HG03175 (cell line): ENCODE measurements at regions not wholly inside any gene's neighbourhood (a gene's known extent, or its start where the extent isn't known, plus 50 kb on each side); places are given as distances from the start of the nearest gene placed in this dataset.

Source experiments
- ATAC-seq: cut with Tn5 transposase; IDR thresholded peaks from one replicate; pipeline ENCODE4 v1.9.1; 2021; ENCODE audit warnings: mild to moderate bottlenecking, moderate library complexity; ENCODE audit not compliant: unreplicated experiment

DNA sequence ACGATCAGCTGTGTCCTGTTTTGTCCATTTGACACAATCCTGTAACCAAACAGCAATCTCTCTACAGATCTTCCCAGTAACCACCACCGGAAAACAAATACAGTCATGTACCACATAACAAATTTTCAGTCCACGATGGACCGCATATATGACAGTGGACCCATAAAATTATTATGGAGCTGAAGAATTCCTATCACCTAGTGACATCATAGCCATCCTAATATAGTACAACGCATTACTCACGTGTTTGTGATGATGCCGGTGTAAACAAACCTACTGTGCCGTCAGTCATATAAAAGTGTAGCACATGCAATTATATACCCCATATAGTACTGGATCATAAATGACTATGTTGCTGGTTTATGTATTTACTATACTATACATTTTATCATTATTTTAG lies 133.7 kb upstream of the EDNRA start:
- no peak for ATAC-seq

DNA sequence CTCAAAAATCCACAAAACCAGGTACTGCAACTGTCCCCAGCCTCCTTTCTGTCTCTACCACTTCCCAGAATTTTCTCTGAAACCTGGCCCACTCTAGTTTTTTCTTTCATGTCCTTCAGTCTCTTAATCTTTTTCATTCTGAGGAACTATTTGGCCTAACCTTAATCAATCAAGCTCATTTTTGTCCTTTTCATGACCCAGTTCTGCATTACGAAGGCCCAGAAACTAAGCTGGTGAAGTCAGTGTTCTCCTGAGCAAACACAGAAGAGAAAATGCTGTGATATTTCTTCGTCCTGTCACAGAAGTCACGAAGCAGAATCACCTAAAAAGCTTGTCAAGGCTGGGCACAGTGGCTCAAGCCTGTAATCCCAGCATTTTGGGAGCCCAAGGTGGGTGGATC lies 131.7 kb upstream of the EDNRA start:
- no peak for ATAC-seq

DNA sequence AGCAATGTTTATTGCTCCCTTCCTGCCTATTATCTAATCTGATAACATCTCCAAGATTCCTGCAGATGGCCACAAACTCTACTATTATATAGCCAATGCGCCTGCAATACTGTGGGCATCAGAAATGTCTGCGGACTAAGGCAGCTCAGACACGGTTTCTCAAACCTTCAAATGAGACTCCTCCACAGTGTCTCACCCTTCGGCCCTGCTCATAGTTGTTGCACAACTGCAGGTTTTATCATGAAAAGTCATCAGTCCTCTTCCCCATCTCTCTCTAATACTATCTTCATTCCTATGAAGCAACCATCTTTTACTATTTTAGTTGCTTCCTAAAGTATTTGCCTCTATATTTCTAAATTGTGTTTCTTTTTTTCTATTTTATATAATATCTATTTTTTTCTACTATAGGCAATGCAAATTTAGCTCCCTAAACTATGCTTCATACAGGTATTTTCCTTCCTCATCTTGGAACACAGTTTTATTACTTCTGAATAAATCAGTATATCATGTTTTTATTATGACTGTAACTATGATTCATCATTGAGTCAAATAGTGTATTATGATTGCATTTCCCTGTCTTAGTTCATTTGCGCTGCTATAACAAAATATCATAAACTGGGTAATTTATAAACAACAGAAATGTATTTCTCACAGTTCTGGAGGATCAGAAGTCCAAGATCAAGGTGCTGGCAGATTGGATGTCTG lies 129.7 kb upstream of the EDNRA start:
- no peak for ATAC-seq

DNA sequence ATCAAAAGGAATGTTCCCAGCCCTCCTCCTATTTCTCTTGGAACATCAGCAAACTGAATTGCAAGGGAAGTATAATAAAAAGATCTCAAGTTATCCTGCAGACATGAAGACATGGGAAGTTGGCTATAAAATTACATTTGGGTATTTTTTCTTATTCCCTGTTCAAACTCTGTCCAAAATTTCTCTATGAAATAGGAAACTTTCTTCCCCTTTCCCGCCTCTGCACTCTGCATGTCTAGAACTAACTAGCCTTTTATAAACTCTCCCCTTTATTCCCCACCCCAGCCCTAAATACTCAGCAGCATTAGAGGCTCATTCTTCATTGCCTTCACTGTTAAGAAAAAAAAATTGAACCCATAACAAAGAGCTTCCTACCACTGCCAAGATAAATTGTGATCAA lies 126.7 kb upstream of the EDNRA start:
- no peak for ATAC-seq

DNA sequence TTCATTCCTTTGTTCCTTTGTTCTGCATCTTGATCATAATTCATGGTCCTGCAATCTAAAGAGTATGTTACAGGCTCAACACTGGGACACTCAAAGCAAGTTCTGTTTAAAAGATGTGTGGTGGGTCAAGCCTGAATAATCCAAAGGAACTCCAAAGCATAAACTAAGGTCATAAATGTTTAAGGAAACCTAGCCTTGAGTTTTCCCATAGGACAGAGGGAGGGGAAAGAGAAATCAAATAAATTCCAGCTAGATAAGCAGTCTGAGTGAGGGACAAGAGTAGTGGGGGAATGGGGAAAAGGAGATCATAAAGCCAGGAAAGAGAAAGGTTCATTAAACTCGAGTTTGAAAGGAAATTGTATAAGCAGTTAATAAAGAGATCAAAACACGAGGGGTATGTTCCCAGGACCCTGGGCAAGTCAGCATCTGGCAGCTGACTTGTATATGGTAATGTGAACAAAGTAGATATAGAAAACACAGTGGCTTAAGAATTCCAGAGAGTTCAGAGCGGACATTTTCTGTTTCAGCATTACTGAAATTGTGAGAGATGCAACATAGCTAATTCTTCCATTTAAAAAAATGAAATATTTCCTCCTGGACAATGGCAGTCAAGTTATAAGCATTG lies 125.8 kb upstream of the EDNRA start:
- no peak for ATAC-seq

DNA sequence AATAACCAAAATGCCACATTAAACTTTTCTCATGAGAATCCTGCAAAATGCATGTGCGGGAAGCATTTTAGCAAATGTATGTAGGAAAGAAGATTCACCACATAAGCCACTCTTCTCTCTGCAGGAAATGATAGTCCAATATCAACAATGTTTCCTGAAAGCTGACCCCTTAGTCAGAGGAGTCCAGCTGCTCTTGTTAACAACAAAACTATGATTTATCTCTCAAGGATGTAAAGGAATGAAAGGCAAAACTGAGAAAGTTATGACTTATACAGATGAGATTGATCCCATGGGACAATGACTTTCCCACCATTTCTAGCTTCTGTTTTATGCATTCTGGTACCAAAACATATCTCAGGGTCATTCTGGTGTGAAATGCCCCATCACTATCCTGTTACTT lies 125.0 kb upstream of the EDNRA start:
- no peak for ATAC-seq

DNA sequence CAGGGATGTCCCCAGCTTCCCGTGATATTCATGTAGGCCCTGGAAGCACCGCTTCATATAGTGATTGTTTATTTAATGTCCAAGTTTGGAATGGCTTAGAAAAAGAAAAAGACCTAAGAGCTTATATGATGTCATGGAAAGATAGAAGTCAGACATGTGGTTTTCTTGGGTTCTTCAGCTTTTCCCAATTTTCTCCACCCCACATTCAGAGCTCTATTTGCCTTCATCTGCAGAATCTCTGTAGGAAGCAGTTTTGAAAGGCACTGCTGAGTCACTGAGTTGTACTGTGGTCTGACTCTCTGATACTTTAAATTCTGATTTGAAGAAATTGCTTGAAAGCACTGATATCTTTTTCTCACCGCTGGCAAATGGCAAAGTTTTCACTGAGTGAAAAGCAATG lies 120.6 kb upstream of the EDNRA start:
- no peak for ATAC-seq

DNA sequence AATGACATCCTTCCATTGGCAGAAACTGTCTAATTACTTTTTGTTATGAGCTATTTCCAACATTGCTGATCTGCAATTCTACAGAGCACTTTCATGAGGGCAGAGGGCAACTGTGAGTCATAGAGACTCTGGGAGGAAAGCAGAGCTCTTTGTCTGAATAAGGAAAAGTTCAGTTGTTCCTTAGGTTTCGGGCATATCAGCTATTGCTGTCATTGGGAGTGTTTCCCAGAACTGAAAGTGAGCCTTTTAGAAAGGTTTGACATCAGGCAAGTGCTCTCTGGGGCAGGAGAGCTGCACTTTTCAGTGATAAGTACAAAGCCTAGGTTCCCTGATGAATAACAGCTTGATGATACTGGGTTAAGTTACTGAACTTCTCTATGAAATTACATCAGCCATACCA lies 119.2 kb upstream of the EDNRA start:
- ATAC-seq, result no peak

DNA sequence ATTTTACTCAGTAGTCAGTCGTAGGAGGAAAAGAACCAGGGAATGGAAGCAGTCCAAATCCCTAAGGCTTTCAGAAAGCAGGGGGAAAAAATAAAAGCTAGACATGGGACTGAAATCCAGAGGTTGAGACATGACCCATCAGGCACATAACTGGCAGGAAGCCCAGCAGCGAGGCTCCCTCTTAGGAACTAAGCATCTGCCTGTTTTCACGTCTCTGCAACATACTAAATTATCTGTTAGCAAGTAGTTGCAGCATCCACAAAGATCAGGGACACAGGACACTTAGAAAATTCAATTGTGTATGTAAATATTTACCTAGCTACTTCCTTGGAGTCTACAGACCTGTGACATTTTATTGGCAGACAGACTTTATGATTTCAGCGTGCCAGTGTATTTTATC lies 118.0 kb upstream of the EDNRA start:
- no peak for ATAC-seq

DNA sequence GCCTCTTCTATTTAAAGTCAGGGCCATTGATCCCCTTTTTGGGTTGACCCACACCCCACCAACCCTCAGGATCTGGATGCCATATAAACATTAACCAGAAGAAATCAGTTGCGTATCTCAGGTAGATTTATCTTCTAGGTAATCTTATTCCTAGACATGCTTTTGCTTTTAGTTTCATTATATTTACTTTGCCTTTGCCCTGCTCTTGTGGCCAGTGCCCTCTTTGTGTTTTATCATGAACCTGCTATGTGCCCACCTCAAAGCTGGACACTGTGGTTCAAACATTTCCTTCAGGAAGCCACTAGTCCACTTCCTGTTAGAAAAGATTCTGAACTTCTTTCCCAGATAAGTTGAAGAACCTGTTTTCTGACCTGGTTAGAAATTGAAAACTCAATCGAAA lies 117.4 kb upstream of the EDNRA start:
- ATAC-seq, result no peak

DNA sequence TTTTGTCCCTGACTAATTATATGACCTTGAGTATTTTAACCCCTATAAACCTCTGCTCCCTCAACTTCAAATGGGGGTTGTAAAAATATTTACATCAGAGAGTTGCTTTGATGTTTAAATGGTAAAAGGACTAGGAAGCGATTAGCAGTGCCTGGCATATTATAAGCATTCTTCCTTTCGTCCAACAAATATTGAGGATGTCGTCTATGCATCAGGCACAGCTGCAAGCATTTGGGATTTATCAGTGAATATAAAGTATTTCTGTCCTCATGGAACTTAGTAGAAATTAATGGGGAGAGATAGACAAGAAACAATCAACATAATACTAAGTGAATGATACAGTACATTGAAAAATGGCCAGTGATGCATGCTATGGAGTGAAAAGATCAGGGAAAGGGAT lies 115.5 kb upstream of the EDNRA start:
- no peak for ATAC-seq

DNA sequence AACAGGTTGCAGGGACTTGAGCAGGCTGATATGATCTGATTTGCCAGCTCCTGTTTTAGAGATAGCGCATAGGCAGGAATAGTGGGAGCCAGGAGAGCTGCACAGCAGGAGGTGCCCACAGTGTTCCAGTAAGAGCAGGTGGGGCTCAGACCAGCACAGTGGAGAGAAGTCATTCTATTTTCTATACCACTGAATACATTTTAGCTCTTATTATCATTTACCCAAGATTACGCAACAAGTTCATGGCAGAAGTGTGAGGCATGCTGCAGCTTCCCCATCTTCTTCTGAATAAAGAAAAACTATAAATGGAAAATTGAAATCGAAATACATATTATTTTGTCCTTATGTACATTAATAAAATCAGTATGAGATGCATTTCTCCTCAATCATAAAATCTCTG lies 114.7 kb upstream of the EDNRA start:
- ATAC-seq, result no peak

DNA sequence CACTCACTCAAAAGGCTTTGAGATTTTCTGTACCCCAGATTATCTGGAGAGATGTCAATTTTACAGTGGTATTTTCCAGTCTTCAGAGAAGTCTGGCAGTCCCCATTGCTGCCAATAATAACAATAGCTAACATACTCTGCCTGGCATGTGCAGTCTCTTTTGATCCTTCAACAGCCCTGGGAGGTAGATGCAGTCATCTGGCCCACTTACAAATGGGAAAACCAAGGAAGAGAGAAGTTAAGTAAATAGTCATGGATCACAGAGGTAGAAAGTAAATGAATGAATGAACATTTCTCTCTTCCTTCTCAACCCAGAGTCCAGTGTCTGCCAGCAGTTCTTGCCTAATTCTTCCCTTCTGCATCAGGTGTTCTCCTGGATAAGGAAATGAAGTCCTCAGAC lies 113.0 kb upstream of the EDNRA start:
- no peak for ATAC-seq

DNA sequence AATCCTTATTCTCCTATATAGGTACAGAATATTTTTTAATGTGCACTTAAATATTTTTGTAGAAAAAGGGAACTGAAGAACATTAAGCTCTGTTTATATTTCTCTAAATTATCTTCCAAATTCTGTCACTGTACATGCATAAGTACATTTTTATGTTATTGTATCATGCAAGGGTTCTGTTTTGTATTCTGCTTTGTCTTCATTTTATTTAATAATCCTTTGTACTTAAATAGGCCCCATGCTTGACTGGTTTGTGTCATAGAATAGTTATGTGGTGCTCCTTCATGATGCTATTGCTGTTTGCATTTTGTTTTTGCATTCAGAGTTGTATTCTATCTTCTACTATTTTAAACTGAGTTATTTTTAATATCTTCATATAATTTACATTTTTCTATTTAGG lies 111.9 kb upstream of the EDNRA start:
- ATAC-seq, result no peak

DNA sequence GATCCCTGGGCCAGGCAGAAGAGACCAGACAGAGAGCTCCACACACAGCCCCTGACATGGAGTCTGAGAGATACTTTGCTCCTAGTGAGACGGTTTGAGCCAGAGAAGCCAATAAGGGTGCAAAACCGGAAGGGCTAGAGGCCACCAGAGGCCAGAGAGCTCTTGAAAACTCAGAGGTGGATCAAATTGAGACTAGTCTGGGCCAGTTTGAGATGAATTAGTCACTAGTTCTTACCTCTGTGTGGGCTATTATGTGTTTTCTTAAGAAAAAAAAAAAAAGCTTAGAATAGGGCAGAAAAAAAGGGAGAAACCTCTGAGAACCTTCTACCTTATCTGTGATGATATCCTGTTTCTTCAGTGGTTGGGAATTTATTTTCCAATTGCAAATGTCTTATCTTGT lies 110.4 kb upstream of the EDNRA start:
- ATAC-seq, result no peak

DNA sequence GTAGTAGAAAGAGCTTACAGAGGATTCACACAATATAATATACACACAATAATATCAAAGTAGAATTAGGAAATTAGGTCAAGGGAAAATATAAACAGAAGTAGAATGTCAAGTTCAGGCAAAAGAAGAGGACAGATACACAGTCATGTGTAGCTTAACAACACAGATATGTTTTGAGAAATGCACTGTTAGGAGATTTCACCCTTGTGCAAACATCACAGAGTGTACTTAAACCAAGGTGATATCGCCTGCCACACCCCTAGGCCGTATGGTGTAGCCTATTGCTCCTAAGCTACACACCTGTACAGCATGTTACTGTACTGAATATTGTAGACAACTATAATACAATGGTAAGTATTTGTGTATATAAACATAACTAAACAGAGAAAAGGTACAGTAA lies 110.0 kb upstream of the EDNRA start:
- ATAC-seq, result no peak

DNA sequence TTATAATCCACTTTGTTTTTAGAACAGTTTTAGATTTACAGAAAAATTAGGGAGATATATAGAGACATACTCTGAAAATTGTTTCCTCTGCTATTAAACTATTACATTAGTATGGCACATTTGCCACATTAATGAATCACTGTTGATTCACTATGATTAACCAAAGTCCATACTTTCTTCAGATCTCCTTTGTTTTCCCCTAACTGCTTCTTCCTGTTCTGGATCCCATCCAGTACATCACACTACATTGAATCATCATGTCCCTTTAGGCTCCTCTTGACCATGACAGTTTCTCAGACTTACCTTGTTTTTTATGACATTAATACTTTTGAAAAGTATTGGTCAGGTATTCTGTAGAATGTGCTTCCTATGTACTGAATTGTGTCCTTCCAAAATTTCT lies 109.2 kb upstream of the EDNRA start:
- no peak for ATAC-seq

DNA sequence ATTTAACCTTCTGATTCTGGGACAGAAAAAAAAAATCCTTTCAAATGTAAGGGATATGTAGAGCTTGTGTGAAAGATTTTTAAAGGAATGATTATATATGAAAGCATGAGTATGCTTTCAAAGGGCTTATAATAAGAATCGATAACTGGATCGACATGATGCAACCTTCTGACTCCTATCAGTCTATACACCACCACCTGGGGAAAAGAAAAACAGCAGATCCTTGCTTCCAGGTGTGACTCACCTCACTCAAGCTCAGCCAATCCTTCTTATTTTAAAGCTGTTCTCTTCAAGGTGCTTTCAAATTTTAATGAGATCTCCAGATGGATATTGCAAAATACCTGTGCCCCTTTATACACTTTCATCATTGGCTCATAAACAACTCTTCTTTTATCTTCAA lies 102.1 kb upstream of the EDNRA start:
- no peak for ATAC-seq

DNA sequence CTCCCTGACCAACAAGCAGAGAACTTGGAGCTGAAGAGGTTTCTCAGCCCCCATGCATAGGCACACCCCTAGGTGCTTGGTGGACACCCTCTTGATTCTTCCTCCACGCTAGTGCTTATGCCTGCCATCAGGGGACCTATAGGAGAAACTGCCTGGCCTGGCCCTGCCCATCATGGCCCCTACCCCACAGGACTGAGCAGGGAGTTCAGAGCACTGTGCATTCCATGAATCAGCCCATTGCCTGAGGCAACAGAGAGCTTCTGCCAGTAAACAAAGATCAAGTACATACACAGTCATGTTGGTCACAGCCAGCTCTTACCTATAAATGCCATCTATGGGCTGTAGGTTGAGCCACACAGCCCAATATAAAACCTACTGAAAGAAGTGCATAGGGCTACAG lies 99.1 kb upstream of the EDNRA start:
- no peak for ATAC-seq

DNA sequence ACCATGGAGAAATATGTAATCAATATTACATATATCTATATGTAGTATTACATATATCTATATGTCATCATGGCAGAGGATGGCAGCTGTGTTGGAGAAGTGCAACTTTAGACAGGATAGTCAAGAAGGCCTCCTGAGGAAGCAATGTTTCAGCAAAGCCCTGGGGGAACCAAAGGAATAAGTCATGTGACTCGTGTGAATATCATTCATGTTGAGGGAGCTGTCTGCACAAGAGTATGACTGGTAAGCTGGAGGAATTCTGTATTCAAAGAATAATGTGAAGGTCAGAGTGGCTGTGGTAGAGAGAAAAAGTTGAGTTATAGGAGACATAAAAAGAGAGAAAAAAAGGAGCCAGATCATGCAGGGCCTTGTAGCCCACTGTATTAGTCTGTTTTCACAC lies 92.9 kb upstream of the EDNRA start:
- no peak for ATAC-seq

DNA sequence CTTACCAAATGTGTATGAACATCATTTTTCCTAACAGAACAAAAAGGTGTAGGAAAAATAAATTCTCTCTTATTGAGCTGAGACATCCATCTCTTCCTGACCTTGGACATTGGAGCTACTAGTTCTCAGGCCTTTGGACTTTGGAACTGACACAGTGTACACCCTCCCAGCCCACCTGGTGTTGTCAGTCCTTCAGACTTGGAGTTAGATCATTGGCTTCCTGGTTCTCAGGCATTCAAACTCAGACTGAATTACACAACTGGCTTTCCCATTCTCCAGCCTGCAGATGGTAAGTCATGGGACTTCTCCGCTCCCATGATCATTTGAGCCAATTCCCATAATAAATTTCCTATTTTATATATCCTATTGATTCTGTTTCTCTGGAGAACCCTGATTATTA lies 84.8 kb upstream of the EDNRA start:
- no peak for ATAC-seq

DNA sequence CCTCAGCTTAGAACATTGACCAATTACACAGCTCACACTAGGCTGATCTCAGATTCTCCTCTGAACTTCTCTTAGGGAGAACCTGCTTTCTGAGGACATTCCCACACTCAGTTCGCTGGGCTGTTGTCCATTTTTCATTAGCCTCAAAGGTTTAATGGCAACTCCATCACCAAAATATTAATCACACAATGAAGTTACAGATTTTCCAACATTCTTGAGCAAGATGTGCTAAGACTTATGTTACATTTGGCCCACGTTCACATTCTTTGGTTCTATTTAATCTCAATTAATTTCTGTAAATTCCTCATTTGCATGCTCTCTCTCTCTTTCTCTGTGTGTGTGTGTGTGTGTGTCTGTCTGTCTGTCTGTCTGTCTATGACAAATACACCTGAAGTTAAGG lies 82.3 kb upstream of the EDNRA start:
- no peak for ATAC-seq

DNA sequence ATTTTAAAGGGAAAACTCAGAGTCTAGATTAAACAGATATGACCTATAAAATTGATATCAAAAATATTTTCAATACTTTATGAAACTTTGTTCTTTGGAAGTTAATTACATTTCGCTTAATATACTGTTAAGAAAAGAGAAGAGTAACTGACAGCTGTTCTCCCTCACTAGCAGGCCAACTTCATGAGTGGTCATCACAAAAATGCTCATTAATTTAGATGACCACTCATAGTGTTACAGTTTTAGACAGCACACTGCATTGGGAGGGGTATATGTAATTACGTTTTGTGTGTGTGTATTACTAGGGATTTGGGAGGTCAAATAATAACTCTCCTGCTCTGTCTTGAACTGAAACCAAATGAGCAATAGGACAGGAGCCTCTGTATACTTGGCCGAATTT lies 80.2 kb upstream of the EDNRA start:
- no peak for ATAC-seq
